Parathyroid adenoma (tissue), 2 donors: ENCODE measurements at regions not wholly inside any gene's neighbourhood (a gene's known extent, or its start where the extent isn't known, plus 50 kb on each side); places are given as distances from the start of the nearest gene placed in this dataset.

Experiments
- H2AFZ ChIP-seq: fragments of 300-600 bp; sonication (generic); one replicate; pipeline ENCODE4 v1.7.0; 2017; ENCODE audit warnings: antibody characterized with exemption, mild to moderate bottlenecking
- H3K27ac ChIP-seq: fragments of 300-600 bp; sonication (generic); one replicate; pipeline ENCODE4 v1.7.0; 2017
- H3K27me3 ChIP-seq: fragments of 300-600 bp; sonication (generic); one replicate; pipeline ENCODE4 v1.7.0; 2017; ENCODE audit warnings: low read length; ENCODE audit not compliant: control insufficient read depth, insufficient read depth
- H3K36me3 ChIP-seq: fragments of 300-600 bp; sonication (generic); one replicate; pipeline ENCODE4 v1.7.0; 2017; ENCODE audit warnings: low read length; ENCODE audit not compliant: control insufficient read depth, insufficient read depth
- H3K4me1 ChIP-seq: fragments of 300-600 bp; sonication (generic); one replicate; pipeline ENCODE4 v1.7.0; 2017; ENCODE audit warnings: control low read depth
- H3K4me2 ChIP-seq: fragments of 300-600 bp; sonication (generic); one replicate; pipeline ENCODE4 v1.7.0; 2017; ENCODE audit warnings: low read length
- H3K4me3 ChIP-seq: fragments of 300-600 bp; sonication (generic); one replicate; pipeline ENCODE4 v1.7.0; 2017; ENCODE audit warnings: low read depth, low read length
- H3K79me2 ChIP-seq: fragments of 300-600 bp; sonication (generic); one replicate; pipeline ENCODE4 v1.7.0; 2017; ENCODE audit warnings: control low read depth
- H3K9ac ChIP-seq: fragments of 300-600 bp; sonication (generic); one replicate; pipeline ENCODE4 v1.7.0; 2017; ENCODE audit warnings: mild to moderate bottlenecking
- H3K9me3 ChIP-seq: fragments of 300-600 bp; sonication (generic); one replicate; pipeline ENCODE4 v1.7.0; 2017; ENCODE audit warnings: low read length; ENCODE audit not compliant: control insufficient read depth
- TF ChIP-seq, protein P1 (sequence below): fragments of 300-600 bp; sonication (generic); IDR thresholded peaks from one replicate; pipeline ENCODE4 v1.7.0; 2017; ENCODE audit warnings: antibody characterized with exemption, mild to moderate bottlenecking
- donor health status: primary hyperparathyroidism.

DNA sequence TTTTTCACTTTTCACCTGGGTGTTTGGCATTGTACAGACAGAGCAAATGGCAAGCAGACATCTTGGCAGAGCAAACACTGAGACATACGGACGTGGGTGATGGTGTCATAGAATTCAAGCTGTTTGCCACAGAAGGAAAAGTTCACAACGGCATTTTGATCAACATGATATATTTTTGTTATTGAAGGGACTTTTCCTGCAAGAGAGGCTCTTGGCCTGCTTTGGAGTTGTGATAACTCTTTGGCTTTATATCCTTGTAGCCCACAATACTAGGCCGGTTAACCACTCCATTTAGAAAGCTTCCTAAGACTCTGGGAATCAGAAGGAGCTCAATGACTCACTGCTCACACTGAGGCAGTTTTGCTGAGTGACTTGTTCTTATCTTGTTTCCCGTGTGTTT lies 1038.3 kb downstream of the TLE1 start:
- H3K9ac ChIP-seq: no peak overlapping the region
- H3K4me1 ChIP-seq: no peaks in the 10 kb centered on the region
- H2AFZ ChIP-seq: no peak overlapping the region
- no peak overlapping the region for H3K4me3 ChIP-seq
- H3K4me2 ChIP-seq: no peak overlapping the region
- no peaks in the 10 kb centered on the region for H3K36me3 ChIP-seq
- H3K9me3 ChIP-seq: no peaks in the 10 kb centered on the region
- no peak overlapping the region for H3K27ac ChIP-seq
- H3K27me3 ChIP-seq: no peaks in the 10 kb centered on the region
- H3K79me2 ChIP-seq: no peaks in the 10 kb centered on the region
- TF ChIP-seq, protein P1, sequence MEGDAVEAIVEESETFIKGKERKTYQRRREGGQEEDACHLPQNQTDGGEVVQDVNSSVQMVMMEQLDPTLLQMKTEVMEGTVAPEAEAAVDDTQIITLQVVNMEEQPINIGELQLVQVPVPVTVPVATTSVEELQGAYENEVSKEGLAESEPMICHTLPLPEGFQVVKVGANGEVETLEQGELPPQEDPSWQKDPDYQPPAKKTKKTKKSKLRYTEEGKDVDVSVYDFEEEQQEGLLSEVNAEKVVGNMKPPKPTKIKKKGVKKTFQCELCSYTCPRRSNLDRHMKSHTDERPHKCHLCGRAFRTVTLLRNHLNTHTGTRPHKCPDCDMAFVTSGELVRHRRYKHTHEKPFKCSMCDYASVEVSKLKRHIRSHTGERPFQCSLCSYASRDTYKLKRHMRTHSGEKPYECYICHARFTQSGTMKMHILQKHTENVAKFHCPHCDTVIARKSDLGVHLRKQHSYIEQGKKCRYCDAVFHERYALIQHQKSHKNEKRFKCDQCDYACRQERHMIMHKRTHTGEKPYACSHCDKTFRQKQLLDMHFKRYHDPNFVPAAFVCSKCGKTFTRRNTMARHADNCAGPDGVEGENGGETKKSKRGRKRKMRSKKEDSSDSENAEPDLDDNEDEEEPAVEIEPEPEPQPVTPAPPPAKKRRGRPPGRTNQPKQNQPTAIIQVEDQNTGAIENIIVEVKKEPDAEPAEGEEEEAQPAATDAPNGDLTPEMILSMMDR: no peak

DNA sequence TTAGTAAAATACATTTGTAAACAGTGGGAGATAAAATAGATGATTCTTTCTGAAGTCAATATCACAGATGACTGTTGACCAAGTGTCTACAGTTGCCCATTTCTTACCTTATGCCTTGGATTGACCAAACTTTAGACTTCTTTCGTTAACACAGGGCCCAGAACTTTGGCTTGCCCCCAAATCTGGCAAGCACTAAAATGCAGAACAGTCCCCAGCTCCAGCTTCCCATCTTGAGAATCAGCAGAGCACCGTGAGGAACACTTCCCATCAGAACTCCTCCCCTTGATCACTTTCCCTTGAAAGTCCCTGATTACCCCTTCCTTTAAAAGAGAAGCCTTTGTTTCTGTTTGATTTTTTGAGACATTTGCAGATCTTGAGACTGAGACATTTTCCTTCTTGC lies 1039.9 kb downstream of the TLE1 start:
- Histone ChIP-seq H3K27me3 (no peaks in the 10 kb centered on the region), H3K9ac (no peak overlapping the region), H3K36me3 (no peaks in the 10 kb centered on the region), H2AFZ (no peak overlapping the region), H3K4me3 (no peak overlapping the region), H3K79me2 (no peaks in the 10 kb centered on the region), H3K27ac (no peak overlapping the region), H3K4me2 (no peak overlapping the region), H3K4me1 (no peaks in the 10 kb centered on the region), H3K9me3 (no peaks in the 10 kb centered on the region)
- TF ChIP-seq, protein P1: no peak

DNA sequence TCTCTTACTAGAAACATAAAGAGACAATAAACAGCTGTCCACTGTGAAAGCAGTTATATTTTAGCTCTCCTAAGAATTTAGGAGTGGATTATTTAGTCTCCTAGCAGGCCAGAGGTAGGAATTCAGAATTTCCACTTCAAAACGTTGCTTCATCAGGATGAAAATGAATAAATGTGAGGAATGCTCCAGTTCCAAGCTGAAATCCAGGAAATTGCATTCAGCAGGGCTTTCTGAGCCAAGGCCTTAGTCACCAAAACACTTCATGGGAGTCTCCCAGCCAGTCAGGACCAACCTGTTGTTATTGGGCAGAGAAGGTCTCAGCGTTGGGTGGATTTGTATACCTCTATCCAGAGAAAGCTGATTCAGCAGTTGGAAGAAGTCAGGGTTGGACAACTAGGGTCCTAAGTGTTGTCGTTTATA lies 1040.3 kb downstream of the TLE1 start:
- Histone ChIP-seq H3K9ac (no peak overlapping the region), H3K27ac (no peak overlapping the region)

DNA sequence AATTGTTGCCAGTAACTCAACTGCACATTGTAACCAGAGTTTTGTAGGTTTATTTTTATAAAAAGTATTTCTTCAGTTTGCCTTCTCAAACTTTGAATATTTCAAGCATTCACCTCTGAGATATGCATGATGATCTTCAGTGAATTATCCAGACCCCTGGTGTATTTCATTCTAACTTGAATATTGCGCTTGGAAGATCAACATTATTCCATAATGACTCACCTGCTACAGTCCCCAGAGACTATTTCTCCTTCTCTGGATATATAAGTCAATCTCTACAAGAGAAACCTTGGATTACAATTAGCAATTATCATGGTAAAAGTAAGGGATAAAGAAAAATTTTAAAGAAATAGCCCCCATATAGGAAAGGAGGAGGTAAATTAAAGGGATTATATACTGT lies 1041.0 kb downstream of the TLE1 start:
- H3K27me3 ChIP-seq: no peaks in the 10 kb centered on the region
- H3K9me3 ChIP-seq: no peaks in the 10 kb centered on the region
- H3K27ac ChIP-seq: no peak overlapping the region
- no peaks in the 10 kb centered on the region for H3K36me3 ChIP-seq
- H3K9ac ChIP-seq: no peak overlapping the region
- H3K79me2 ChIP-seq: no peaks in the 10 kb centered on the region
- TF ChIP-seq, protein P1: no peak
- H2AFZ ChIP-seq: no peak overlapping the region
- H3K4me2 ChIP-seq: no peak overlapping the region
- no peak overlapping the region for H3K4me3 ChIP-seq
- H3K4me1 ChIP-seq: no peaks in the 10 kb centered on the region

More for the DNA sequence above, 1040.3 kb downstream of the TLE1 start:
- H3K79me2 ChIP-seq: no peaks in the 10 kb centered on the region
- no peak overlapping the region for H3K4me3 ChIP-seq
- H2AFZ ChIP-seq: no peak overlapping the region
- H3K9me3 ChIP-seq: no peaks in the 10 kb centered on the region
- no peak overlapping the region for H3K4me2 ChIP-seq
- no peaks in the 10 kb centered on the region for H3K36me3 ChIP-seq
- no peaks in the 10 kb centered on the region for H3K4me1 ChIP-seq
- TF ChIP-seq, protein P1: no peak
- no peaks in the 10 kb centered on the region for H3K27me3 ChIP-seq

DNA sequence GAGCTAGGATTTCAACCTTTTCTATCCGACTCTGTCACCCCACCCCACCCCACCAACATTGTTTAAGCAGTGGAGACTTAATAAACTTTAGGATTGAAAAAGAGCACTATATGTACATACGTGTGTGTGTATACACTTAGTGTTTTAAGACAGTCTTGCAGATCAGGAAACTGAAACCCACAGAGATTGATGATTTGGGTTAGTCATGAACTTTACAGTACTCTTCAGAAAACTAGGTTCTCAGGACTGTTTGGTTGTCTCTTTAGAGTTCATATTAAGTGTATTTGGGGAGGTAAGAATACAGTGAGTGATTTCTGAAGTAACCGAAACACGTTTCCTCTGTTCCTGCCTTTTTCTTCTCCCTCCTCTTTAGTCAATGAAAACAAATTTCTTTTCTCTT lies 1043.1 kb downstream of the TLE1 start:
- Histone ChIP-seq H3K9me3 (no peaks in the 10 kb centered on the region), H3K9ac (no peak overlapping the region), H3K27me3 (no peaks in the 10 kb centered on the region), H3K27ac (no peak overlapping the region), H3K4me3 (no peak overlapping the region), H3K36me3 (no peaks in the 10 kb centered on the region), H3K4me2 (no peak overlapping the region), H2AFZ (no peak overlapping the region), H3K79me2 (no peaks in the 10 kb centered on the region), H3K4me1 (no peaks in the 10 kb centered on the region)
- TF ChIP-seq, protein P1: no peak
